ENCODE measurements at regions not wholly inside any gene's neighbourhood (a gene's known extent, or its start where the extent isn't known, plus 50 kb on each side); places are given as distances from the start of the nearest gene placed in this dataset.

GRCh38 chr11:37533087-37533486 lies 935.1 kb upstream of the RAG2 start:
- H3K27ac Mint-ChIP-seq: peak overlapping the region in 2 of 3 experiments; percentile 48 to 58; a peak in 5 of 7 replicates
- H3K4me2 ChIP-seq (ENCODE audit: insufficient read depth, insufficient read length, low read length): no peak overlapping the region
- H4K91ac ChIP-seq (ENCODE audit: insufficient read length, low read depth, low read length): no peak overlapping the region

More at GRCh38 chr11:37533087-37533486, 935.1 kb upstream of the RAG2 start:
- H2BK20ac ChIP-seq (ENCODE audit: low read depth, low read length, poor library complexity, severe bottlenecking): no peak overlapping the region
- no peak overlapping the region for H2BK5ac ChIP-seq (ENCODE audit: insufficient read length, low read length)
- no peaks in the 10 kb centered on the region for H3K23me2 ChIP-seq (ENCODE audit: insufficient read length, low read depth, low read length, poor library complexity, severe bottlenecking)
- no peaks in the 10 kb centered on the region for H3K79me2 ChIP-seq (ENCODE audit: insufficient read depth, low read length)
- no peak overlapping the region for H2BK120ac ChIP-seq (ENCODE audit: low read depth, low read length, poor library complexity, severe bottlenecking)
- no peak overlapping the region for H3K4ac ChIP-seq (ENCODE audit: low read depth, low read length)
- no peak overlapping the region for H3K18ac ChIP-seq (ENCODE audit: insufficient read length, low read depth, low read length)
- H2AFZ ChIP-seq (ENCODE audit: low read length): no peak overlapping the region
- no peaks in the 10 kb centered on the region for H4K20me1 ChIP-seq (ENCODE audit: control insufficient read depth, insufficient read depth, insufficient read length)
- H3K56ac ChIP-seq (ENCODE audit: insufficient read length, low read depth, low read length): no peak overlapping the region
- Mint-ChIP-seq H3K4me3 (no peak overlapping the region), H3K36me3 (ENCODE audit: insufficient read depth in 1 of 3, low read depth in 3 of 3) (peaks cover 15 to 22% (median 19%) of the 10 kb centered on the region in 3 experiments), H3K9me3 (peaks cover 22 to 23% of the 10 kb centered on the region in 2 experiments), H3K4me1 (peaks cover 12 to 16% of the 10 kb centered on the region in 2 experiments), H3K27me3 (ENCODE audit: low read depth) (no peaks in the 10 kb centered on the region)
- no peak overlapping the region for H3K27ac ChIP-seq (ENCODE audit: insufficient read length, low read depth, low read length)
- no peak overlapping the region for H2BK15ac ChIP-seq (ENCODE audit: low read depth, low read length)
- no peak overlapping the region for H2AK5ac ChIP-seq (ENCODE audit: insufficient read length, low read length)
- H3K79me1 ChIP-seq (ENCODE audit: insufficient read depth, low read depth, low read length, poor library complexity, severe bottlenecking): no peaks in the 10 kb centered on the region
- no peak for TF ChIP-seq CTCF (conservative IDR thresholded peaks at IDR 0.05)
- H2BK12ac ChIP-seq (ENCODE audit: insufficient read length, low read depth, low read length): no peak overlapping the region
- H3K27me3 ChIP-seq (ENCODE audit: insufficient read depth, low read length): no peaks in the 10 kb centered on the region
- WGBS (ENCODE audit: extremely low coverage, insufficient read length, low lambda C conversion rate): no CpG with 5 or more reads among the region's 2 CpGs
- H3K9me3 ChIP-seq (ENCODE audit: control insufficient read depth, low read depth, low read length): peaks cover 8% of the 10 kb centered on the region
- DNase-seq: no peak
- no peak overlapping the region for H3K9ac ChIP-seq (ENCODE audit: extremely low read depth, insufficient read length, low read length)
- H3K4me1 ChIP-seq (ENCODE audit: insufficient read depth, low read length): no peaks in the 10 kb centered on the region
- no peak overlapping the region for H3T11ph ChIP-seq (ENCODE audit: low read length)
- H3K23ac ChIP-seq (ENCODE audit: insufficient read length, low read depth, low read length): no peak overlapping the region
- H4K5ac ChIP-seq (ENCODE audit: insufficient read length, low read depth, low read length): no peak overlapping the region
- H3K14ac ChIP-seq (ENCODE audit: insufficient read depth, low read length): no peak overlapping the region
- no peak overlapping the region for H4K8ac ChIP-seq (replicated peaks; ENCODE audit: insufficient read length, low read depth, low read length)
